ENCODE measurements at regions not wholly inside any gene's neighbourhood (a gene's known extent, or its start where the extent isn't known, plus 50 kb on each side); places are given as distances from the start of the nearest gene placed in this dataset.
"Not testable (repeated sequence)": the region's sequence is repeated elsewhere in the genome, so short reads cannot be mapped to it uniquely, and the experiment has no call there.

DNA sequence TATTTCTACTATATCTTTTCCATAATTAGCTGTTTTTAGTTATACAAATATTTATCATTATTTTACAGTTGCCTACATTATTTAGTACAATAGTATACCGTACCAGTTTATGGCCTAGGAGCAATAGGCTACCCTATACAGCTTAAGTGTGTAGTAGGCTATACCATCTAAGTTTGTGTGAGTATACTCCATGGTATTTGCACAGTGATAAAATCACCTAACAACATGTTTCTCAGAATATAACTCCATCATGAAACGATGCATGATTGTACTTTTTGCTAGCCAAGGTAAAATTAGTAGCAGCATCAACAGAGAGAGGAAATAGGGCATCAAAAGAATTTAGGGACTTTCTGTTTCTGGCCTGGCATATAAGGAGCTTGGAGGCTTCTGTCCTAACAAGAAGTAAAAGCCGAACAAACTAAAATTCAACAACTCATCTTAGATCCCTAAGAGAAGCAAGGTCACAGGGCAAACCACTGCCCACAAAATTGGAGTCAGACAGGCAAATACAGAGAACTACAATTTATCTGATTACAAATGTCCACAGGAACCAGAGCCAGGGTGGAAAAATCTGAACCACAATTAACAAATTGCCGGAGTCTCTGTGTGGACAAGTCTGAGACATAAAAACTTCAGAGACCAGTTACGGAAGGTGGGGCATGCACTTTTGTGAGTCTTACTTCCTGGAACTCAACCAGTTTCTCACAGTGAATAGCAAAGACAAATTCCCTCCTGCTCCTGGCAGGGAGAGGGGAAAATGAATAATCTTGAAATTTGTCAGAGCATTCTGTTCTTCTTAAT lies 671.4 kb downstream of the RFPL4B start:
- DNase-seq = no peak
- in situ Hi-C loops (cut with MboI; ENCODE audit: low pct_unique_long_range_greater_than_20kb, low sequenced_read_pairs) = no loop called here

DNA sequence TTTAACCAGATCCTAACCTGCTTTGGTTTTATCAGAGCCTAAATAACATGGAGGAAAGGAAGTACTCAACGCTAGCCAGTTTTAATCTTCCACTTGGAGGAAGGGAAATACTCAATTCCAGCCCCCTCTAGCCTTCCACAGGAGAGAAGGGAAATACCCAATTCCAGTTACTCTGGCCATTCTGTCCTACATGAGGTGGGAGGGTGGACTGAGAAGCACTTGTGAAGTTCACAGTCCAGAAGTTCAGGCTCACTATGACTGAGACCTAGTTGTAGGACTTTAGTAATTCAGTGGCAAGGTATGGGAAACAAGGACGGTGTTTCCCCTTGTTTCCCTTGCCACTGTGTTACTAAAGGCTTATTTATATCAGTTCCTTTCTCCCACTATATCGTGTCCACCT lies 672.0 kb downstream of the RFPL4B start:
- no peak for DNase-seq
- in situ Hi-C loops (cut with MboI; ENCODE audit: low pct_unique_long_range_greater_than_20kb, low sequenced_read_pairs) = no loop called here

- in situ Hi-C loops (cut with MboI; ENCODE audit: low pct_unique_long_range_greater_than_20kb, low sequenced_read_pairs) = no loop called here
- no peak for DNase-seq
Observed at GRCh38 chr6:113027780-113028179, 680.6 kb downstream of the RFPL4B start.

GRCh38 chr6:113029161-113029560 lies 682.0 kb downstream of the RFPL4B start:
- in situ Hi-C loops (cut with MboI; ENCODE audit: low pct_unique_long_range_greater_than_20kb, low sequenced_read_pairs); DNase-seq: not testable (repeated sequence)

DNA sequence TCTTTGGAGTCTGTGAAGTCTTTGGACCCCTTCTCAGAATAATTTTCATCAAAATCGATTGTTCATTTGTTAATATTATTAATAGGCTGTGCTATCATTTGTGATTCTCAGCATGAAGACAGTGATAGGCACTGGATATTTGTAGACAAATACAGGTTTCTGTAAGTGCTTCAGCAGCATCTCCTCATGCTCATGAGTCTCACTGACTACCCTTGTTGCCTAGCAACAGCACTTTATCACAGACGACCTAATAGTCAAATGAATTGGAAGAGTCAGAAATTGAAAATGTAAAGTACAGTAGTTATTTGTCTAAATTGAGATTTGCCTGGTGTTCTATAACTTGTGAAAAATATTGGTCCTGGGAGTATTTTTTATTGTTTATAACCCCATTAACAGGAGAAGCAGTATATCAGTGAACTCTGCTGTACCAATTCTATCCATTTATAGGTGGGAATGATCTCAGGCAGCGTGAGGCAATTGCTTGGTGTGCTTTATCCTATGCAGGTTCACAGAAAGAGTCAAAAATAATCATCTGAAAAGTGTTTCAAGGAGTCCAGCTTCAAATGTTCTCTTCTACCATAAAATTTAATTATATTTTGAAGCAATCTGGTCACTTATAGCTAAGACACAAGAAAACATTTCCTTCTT lies 684.6 kb downstream of the RFPL4B start:
- no peak for DNase-seq
- in situ Hi-C loops (cut with MboI; ENCODE audit: low pct_unique_long_range_greater_than_20kb, low sequenced_read_pairs) = no loop called here

GRCh38 chr6:113039005-113039404 lies 691.9 kb downstream of the RFPL4B start:
- in situ Hi-C loops (cut with MboI; ENCODE audit: low pct_unique_long_range_greater_than_20kb, low sequenced_read_pairs) = no loop called here
- no peak for DNase-seq

- in situ Hi-C loops (cut with MboI; ENCODE audit: low pct_unique_long_range_greater_than_20kb, low sequenced_read_pairs) = no loop called here
- DNase-seq = no peak
Observed at GRCh38 chr6:113047148-113047547, 700.0 kb downstream of the RFPL4B start.

GRCh38 chr6:113047932-113048331 lies 700.8 kb downstream of the RFPL4B start:
- in situ Hi-C loops (cut with MboI; ENCODE audit: low pct_unique_long_range_greater_than_20kb, low sequenced_read_pairs) = no loop called here

GRCh38 chr6:113048741-113049140 lies 701.6 kb downstream of the RFPL4B start:
- in situ Hi-C loops (cut with MboI; ENCODE audit: low pct_unique_long_range_greater_than_20kb, low sequenced_read_pairs) = no loop called here
- no peak for DNase-seq

More at GRCh38 chr6:113047932-113048331, 700.8 kb downstream of the RFPL4B start:
- no peak for DNase-seq

DNA sequence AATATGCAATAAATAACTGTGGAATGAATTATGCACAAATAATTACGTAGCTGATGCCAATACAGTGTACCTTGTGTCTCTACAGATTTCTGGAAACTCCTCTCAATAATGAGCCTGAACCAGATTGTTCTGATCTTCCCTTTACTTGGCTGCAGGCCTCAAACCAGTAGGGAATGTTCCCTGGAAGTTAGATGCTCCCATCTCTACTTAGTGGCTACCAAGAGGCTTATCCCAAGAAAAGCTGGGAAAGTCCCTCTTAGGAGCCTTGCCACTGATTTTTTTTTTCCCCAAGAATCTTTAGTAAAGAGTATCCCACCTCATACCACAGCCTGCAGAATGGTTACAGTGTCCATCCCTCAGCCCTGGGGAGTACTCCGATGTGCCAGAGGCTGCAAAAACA lies 702.1 kb downstream of the RFPL4B start:
- DNase-seq = no peak
- in situ Hi-C loops (cut with MboI; ENCODE audit: low pct_unique_long_range_greater_than_20kb, low sequenced_read_pairs) = no loop called here

DNA sequence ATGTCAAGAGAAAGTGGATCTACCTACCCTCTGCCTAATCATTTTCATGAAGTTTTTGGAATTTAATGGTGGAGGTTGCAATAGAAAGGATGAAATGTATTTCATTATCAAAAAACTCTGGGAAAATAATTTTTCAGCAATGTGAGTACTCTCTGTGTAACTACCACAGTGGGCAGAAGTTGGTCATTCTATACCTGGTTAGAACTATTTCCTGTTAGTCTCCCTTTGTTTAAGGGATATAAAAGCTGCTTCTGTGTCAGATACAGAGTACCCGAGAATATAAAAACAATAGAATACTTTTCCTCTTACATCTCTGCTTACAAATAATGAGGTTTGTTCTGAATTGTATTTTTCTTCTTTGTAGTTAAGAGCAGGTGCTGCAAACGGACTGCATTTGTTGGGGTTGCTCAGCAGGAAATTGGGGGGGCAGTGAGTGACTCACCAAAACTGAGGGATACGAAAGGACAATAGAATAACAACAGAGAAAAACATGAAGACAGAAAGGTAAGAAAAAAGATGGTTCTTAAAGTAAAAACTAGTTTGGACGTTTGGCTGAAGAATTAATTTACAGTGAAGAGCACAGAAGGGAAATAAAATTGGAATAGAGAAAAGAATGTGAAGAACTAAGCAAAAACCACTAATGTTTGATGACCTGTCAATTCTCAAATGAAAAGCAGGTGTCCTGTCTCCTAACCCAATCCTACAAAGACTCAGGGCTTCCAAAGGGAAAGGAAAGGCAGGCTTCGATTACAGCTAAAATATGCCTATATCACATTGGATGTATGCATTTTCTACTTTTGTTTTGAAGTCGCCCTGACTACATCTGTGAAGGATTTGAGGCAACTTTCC lies 703.1 kb downstream of the RFPL4B start:
- in situ Hi-C loops (cut with MboI; ENCODE audit: low pct_unique_long_range_greater_than_20kb, low sequenced_read_pairs) = no loop called here
- DNase-seq = no peak

- in situ Hi-C loops (cut with MboI; ENCODE audit: low pct_unique_long_range_greater_than_20kb, low sequenced_read_pairs) = no loop called here
- no peak for DNase-seq
Observed at GRCh38 chr6:113050979-113051378, 703.8 kb downstream of the RFPL4B start.

DNA sequence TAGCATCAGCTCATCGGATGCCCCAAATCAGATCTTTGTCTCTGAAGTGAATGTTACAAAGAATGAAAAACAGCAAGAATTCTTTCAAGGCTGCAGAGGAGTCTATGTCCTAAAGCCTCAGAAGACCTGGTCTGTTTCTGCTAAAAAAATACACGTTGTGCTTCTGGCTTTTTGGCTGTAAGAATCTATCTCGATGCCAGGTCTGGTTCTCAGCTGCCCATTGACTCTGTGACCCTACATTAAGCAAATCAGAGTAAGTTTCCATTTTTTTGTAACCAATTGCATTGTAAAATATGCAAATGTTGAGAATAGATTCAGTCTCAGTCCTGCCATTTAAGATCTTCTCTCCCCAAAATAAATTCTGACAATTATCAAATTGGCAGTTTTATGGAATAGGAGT lies 705.4 kb downstream of the RFPL4B start:
- in situ Hi-C loops (cut with MboI; ENCODE audit: low pct_unique_long_range_greater_than_20kb, low sequenced_read_pairs) = no loop called here
- no peak for DNase-seq

DNA sequence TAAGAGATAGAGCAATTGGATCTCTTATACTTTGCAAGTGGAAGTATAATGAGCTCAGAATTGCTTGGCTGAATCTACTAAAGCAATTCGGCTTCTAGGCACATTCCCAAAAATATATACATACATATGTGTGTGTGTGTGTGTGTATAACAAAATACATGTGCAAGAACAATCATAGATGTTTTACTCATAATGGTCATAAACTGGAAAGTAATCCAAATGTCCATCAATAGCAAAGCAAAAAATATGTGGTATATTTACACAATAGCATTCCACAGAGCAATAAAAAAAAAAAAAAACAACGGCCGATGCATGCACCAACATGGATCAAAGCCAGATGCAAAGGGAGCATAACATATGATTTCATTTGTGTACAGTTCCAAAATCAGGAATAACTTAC lies 707.9 kb downstream of the RFPL4B start:
- no peak for DNase-seq
- in situ Hi-C loops (cut with MboI; ENCODE audit: low pct_unique_long_range_greater_than_20kb, low sequenced_read_pairs) = no loop called here

GRCh38 chr6:113055998-113056397 lies 708.9 kb downstream of the RFPL4B start:
- in situ Hi-C loops (cut with MboI; ENCODE audit: low pct_unique_long_range_greater_than_20kb, low sequenced_read_pairs) = no loop called here

GRCh38 chr6:113057567-113058053 lies 710.5 kb downstream of the RFPL4B start:
- in situ Hi-C loops (cut with MboI; ENCODE audit: low pct_unique_long_range_greater_than_20kb, low sequenced_read_pairs) = no loop called here

More at GRCh38 chr6:113055998-113056397, 708.9 kb downstream of the RFPL4B start:
- DNase-seq = no peak

GRCh38 chr6:113060664-113061063 lies 713.5 kb downstream of the RFPL4B start:
- DNase-seq = no peak
- in situ Hi-C loops (cut with MboI; ENCODE audit: low pct_unique_long_range_greater_than_20kb, low sequenced_read_pairs) = no loop called here

More at GRCh38 chr6:113057567-113058053, 710.5 kb downstream of the RFPL4B start:
- no peak for DNase-seq

GRCh38 chr6:113065611-113066010 lies 718.5 kb downstream of the RFPL4B start:
- no peak for DNase-seq
- in situ Hi-C loops (cut with MboI; ENCODE audit: low pct_unique_long_range_greater_than_20kb, low sequenced_read_pairs) = no loop called here

DNA sequence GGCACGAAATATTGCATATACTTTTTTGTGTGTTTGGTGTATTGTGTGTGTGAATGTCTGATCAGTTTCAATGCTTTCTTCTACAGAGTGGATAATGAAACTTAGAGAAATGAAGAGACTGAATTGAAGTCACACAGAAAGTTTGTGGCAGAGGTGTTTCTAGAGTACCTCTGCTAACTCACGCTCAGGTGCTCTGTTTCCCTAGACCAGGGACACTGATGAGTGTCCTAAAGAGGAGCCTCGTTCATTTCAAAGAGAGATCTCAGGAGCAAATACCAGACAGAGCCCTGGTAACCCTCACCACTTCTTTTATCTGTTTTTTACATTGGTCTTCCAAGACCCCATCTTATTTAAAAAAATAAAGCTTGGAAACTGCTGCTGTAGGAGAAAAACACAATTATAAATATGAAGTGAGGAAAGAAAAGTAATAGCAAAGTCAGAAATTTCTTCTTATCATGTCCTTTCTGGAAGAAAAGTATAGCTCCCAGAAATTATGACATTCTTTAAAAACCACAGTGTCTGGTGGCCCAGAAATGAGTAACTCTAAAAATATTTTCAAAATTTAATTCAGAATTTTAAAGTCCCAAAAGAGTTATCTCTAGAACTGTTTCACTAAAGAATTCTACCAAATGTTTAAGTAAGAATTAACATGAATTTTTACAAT lies 720.6 kb downstream of the RFPL4B start:
- in situ Hi-C loops (cut with MboI; ENCODE audit: low pct_unique_long_range_greater_than_20kb, low sequenced_read_pairs) = no loop called here
- DNase-seq = no peak

All from KBM-7 (cell line).